ENCODE measurements at regions not wholly inside any gene's neighbourhood (a gene's known extent, or its start where the extent isn't known, plus 50 kb on each side); places are given as distances from the start of the nearest gene placed in this dataset.

GRCh38 chr21:15379776-15380175, 315.0 kb upstream of the NRIP1 start:
- no peak for DNase-seq
- no peaks in the 10 kb centered on the region for H3K4me1 ChIP-seq (ENCODE audit: control insufficient read depth, insufficient read depth, low read length)
- no peak overlapping the region for H3K4me3 ChIP-seq (ENCODE audit: low read length)
- ATAC-seq = no peak
- no peak overlapping the region for H3K27ac ChIP-seq (ENCODE audit: low read length)
- WGBS = 52% methylated on average over 3 of the region's 3 CpGs
- intact Hi-C loops (cut with DNase I) = no loop called here
- H3K9me3 ChIP-seq (ENCODE audit: control insufficient read depth, low read length) = no peaks in the 10 kb centered on the region
- no peaks in the 10 kb centered on the region for H3K27me3 ChIP-seq (ENCODE audit: control insufficient read depth, insufficient read depth)

GRCh38 chr21:15383588-15383987, 318.8 kb upstream of the NRIP1 start:
- H3K27me3 ChIP-seq (ENCODE audit: control insufficient read depth, insufficient read depth) = no peaks in the 10 kb centered on the region
- intact Hi-C loops (cut with DNase I) = no loop called here
- WGBS = 41% methylated on average over 4 of the region's 4 CpGs
- H3K9me3 ChIP-seq (ENCODE audit: control insufficient read depth, low read length) = no peaks in the 10 kb centered on the region
- no peaks in the 10 kb centered on the region for H3K4me1 ChIP-seq (ENCODE audit: control insufficient read depth, insufficient read depth, low read length)
- DNase-seq = no peak
- no peak overlapping the region for H3K27ac ChIP-seq (ENCODE audit: low read length)
- no peak overlapping the region for H3K4me3 ChIP-seq (ENCODE audit: low read length)
- ATAC-seq = peak; percentile 36

- 92% methylated on average over 2 of the region's 2 CpGs for WGBS
These were observed 325.2 kb upstream of the NRIP1 start for GRCh38 chr21:15390049-15390448.

GRCh38 chr21:15397258-15397657, 332.5 kb upstream of the NRIP1 start:
- Histone ChIP-seq H3K27ac (ENCODE audit: low read length) (no peak overlapping the region), H3K4me1 (ENCODE audit: control insufficient read depth, insufficient read depth, low read length) (peaks cover 1% of the 10 kb centered on the region), H3K27me3 (ENCODE audit: control insufficient read depth, insufficient read depth) (no peaks in the 10 kb centered on the region), H3K9me3 (ENCODE audit: control insufficient read depth, low read length) (no peaks in the 10 kb centered on the region), H3K4me3 (ENCODE audit: low read length) (no peak overlapping the region)
- DNase-seq (no peak), ATAC-seq (no peak)
- intact Hi-C loops (cut with DNase I) = no loop called here
- 93% methylated on average over 2 of the region's 2 CpGs for WGBS

More at GRCh38 chr21:15390049-15390448, 325.2 kb upstream of the NRIP1 start:
- intact Hi-C loops (cut with DNase I) = no loop called here
- DNase-seq = no peak
- Histone ChIP-seq H3K9me3 (ENCODE audit: control insufficient read depth, low read length) (no peaks in the 10 kb centered on the region), H3K4me1 (ENCODE audit: control insufficient read depth, insufficient read depth, low read length) (no peaks in the 10 kb centered on the region), H3K4me3 (ENCODE audit: low read length) (no peak overlapping the region), H3K27ac (ENCODE audit: low read length) (no peak overlapping the region), H3K27me3 (ENCODE audit: control insufficient read depth, insufficient read depth) (no peaks in the 10 kb centered on the region)
- ATAC-seq = no peak

- 53% methylated on average over 1 of the region's 1 CpG for WGBS
- Histone ChIP-seq H3K4me1 (ENCODE audit: control insufficient read depth, insufficient read depth, low read length) (peaks cover 1% of the 10 kb centered on the region), H3K27ac (ENCODE audit: low read length) (no peak overlapping the region), H3K4me3 (ENCODE audit: low read length) (no peak overlapping the region), H3K27me3 (ENCODE audit: control insufficient read depth, insufficient read depth) (no peaks in the 10 kb centered on the region), H3K9me3 (ENCODE audit: control insufficient read depth, low read length) (no peaks in the 10 kb centered on the region)
- DNase-seq (no peak), ATAC-seq (no peak)
- intact Hi-C loops (cut with DNase I) = loop anchor here in 2 of 4 donors (2.0 to 10.0 kb wide), 2 partner anchors 44 to 64 kb away; no protein-coding TSS in a partner anchor
These were observed 328.9 kb upstream of the USP25 start for GRCh38 chr21:15400905-15401304.

- intact Hi-C loops (cut with DNase I) = loop anchor here in 2 of 4 donors (2.0 to 10.0 kb wide), 2 partner anchors 43 to 63 kb away; no protein-coding TSS in a partner anchor
- WGBS = 57% methylated on average over 4 of the region's 4 CpGs
- no peaks in the 10 kb centered on the region for H3K9me3 ChIP-seq (ENCODE audit: control insufficient read depth, low read length)
- DNase-seq = no peak
- H3K4me1 ChIP-seq (ENCODE audit: control insufficient read depth, insufficient read depth, low read length) = peaks cover 1% of the 10 kb centered on the region
- H3K27ac ChIP-seq (ENCODE audit: low read length) = no peak overlapping the region
- H3K4me3 ChIP-seq (ENCODE audit: low read length) = no peak overlapping the region
- no peaks in the 10 kb centered on the region for H3K27me3 ChIP-seq (ENCODE audit: control insufficient read depth, insufficient read depth)
- ATAC-seq = no peak
These were observed 328.5 kb upstream of the USP25 start for GRCh38 chr21:15401331-15401730.

GRCh38 chr21:15405214-15405613, 324.6 kb upstream of the USP25 start:
- ATAC-seq = no peak
- H3K9me3 ChIP-seq (ENCODE audit: control insufficient read depth, low read length) = no peaks in the 10 kb centered on the region
- no peaks in the 10 kb centered on the region for H3K4me1 ChIP-seq (ENCODE audit: control insufficient read depth, insufficient read depth, low read length)
- no peak overlapping the region for H3K27ac ChIP-seq (ENCODE audit: low read length)
- DNase-seq = no peak
- no peaks in the 10 kb centered on the region for H3K27me3 ChIP-seq (ENCODE audit: control insufficient read depth, insufficient read depth)
- intact Hi-C loops (cut with DNase I) = loop anchor here in 1 of 4 donors (10.0 kb wide), 1 partner anchor 60 kb away; no protein-coding TSS in a partner anchor
- no peak overlapping the region for H3K4me3 ChIP-seq (ENCODE audit: low read length)

GRCh38 chr21:15406791-15407190, 323.0 kb upstream of the USP25 start:
- Histone ChIP-seq H3K4me3 (ENCODE audit: low read length) (no peak overlapping the region), H3K27ac (ENCODE audit: low read length) (no peak overlapping the region), H3K4me1 (ENCODE audit: control insufficient read depth, insufficient read depth, low read length) (no peaks in the 10 kb centered on the region), H3K27me3 (ENCODE audit: control insufficient read depth, insufficient read depth) (no peaks in the 10 kb centered on the region), H3K9me3 (ENCODE audit: control insufficient read depth, low read length) (no peaks in the 10 kb centered on the region)
- ATAC-seq (no peak), DNase-seq (no peak)
- intact Hi-C loops (cut with DNase I) = loop anchor here in 1 of 4 donors (10.0 kb wide), 1 partner anchor 58 kb away; no protein-coding TSS in a partner anchor
- WGBS = 87% methylated on average over 4 of the region's 4 CpGs

GRCh38 chr21:15407585-15407984, 322.2 kb upstream of the USP25 start:
- 84% methylated on average over 5 of the region's 5 CpGs for WGBS
- Histone ChIP-seq H3K27me3 (ENCODE audit: control insufficient read depth, insufficient read depth) (no peaks in the 10 kb centered on the region), H3K4me1 (ENCODE audit: control insufficient read depth, insufficient read depth, low read length) (no peaks in the 10 kb centered on the region), H3K9me3 (ENCODE audit: control insufficient read depth, low read length) (no peaks in the 10 kb centered on the region), H3K27ac (ENCODE audit: low read length) (no peak overlapping the region), H3K4me3 (ENCODE audit: low read length) (no peak overlapping the region)
- DNase-seq = no peak
- ATAC-seq = no peak
- intact Hi-C loops (cut with DNase I) = loop anchor here in 1 of 4 donors (10.0 kb wide), 1 partner anchor 57 kb away; no protein-coding TSS in a partner anchor

GRCh38 chr21:15408089-15408488, 321.7 kb upstream of the USP25 start:
- WGBS = 90% methylated on average over 2 of the region's 2 CpGs
- no peak overlapping the region for H3K27ac ChIP-seq (ENCODE audit: low read length)
- H3K9me3 ChIP-seq (ENCODE audit: control insufficient read depth, low read length) = no peaks in the 10 kb centered on the region
- ATAC-seq (no peak), DNase-seq (no peak)
- no peak overlapping the region for H3K4me3 ChIP-seq (ENCODE audit: low read length)
- H3K27me3 ChIP-seq (ENCODE audit: control insufficient read depth, insufficient read depth) = no peaks in the 10 kb centered on the region
- no peaks in the 10 kb centered on the region for H3K4me1 ChIP-seq (ENCODE audit: control insufficient read depth, insufficient read depth, low read length)
- intact Hi-C loops (cut with DNase I) = loop anchor here in 1 of 4 donors (10.0 kb wide), 1 partner anchor 57 kb away; no protein-coding TSS in a partner anchor

- H3K4me3 ChIP-seq (ENCODE audit: low read length) = no peak overlapping the region
- no peaks in the 10 kb centered on the region for H3K9me3 ChIP-seq (ENCODE audit: control insufficient read depth, low read length)
- no peak for DNase-seq
- WGBS = 93% methylated on average over 1 of the region's 1 CpG
- H3K4me1 ChIP-seq (ENCODE audit: control insufficient read depth, insufficient read depth, low read length) = no peaks in the 10 kb centered on the region
- no peaks in the 10 kb centered on the region for H3K27me3 ChIP-seq (ENCODE audit: control insufficient read depth, insufficient read depth)
- intact Hi-C loops (cut with DNase I) = loop anchor here in 1 of 4 donors (10.0 kb wide), 1 partner anchor 56 kb away; no protein-coding TSS in a partner anchor
- no peak overlapping the region for H3K27ac ChIP-seq (ENCODE audit: low read length)
- ATAC-seq = no peak
These were observed 320.8 kb upstream of the USP25 start for GRCh38 chr21:15409031-15409430.

GRCh38 chr21:15410853-15411252, 318.9 kb upstream of the USP25 start:
- Histone ChIP-seq H3K4me1 (ENCODE audit: control insufficient read depth, insufficient read depth, low read length) (no peaks in the 10 kb centered on the region), H3K9me3 (ENCODE audit: control insufficient read depth, low read length) (no peaks in the 10 kb centered on the region), H3K27ac (ENCODE audit: low read length) (no peak overlapping the region), H3K4me3 (ENCODE audit: low read length) (no peak overlapping the region), H3K27me3 (ENCODE audit: control insufficient read depth, insufficient read depth) (no peaks in the 10 kb centered on the region)
- DNase-seq (no peak), ATAC-seq (no peak)
- WGBS = 95% methylated on average over 3 of the region's 3 CpGs
- intact Hi-C loops (cut with DNase I) = no loop called here
